ENCODE measurements at regions not wholly inside any gene's neighbourhood (a gene's known extent, or its start where the extent isn't known, plus 50 kb on each side); places are given as distances from the start of the nearest gene placed in this dataset.

GRCh38 chr16:65500007-65500406 lies 378.1 kb upstream of the CDH11 start:
- no peak for DNase-seq (ENCODE audit: low spot score)

DNA sequence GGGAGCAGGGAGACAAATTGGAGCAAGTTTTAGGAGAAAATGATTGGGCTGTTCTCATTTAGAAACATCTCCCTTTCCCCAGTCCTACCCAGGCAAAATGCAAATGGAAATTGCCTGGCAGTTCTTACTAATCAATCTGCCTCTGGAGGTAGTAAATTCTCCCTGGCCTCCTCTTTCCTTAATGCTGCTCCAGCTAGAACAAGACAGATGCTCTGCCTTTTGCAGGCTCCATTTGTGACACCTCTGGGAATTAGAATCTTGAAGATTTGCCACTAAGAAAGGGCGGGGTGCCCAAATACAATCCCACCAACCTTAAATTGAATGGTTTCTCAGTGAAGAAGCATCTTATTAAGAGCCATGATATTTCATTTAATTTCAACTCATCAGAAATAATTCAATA lies 377.7 kb upstream of the CDH11 start:
- no peak for DNase-seq (ENCODE audit: low spot score)

GRCh38 chr16:65497571-65497970 lies 375.7 kb upstream of the CDH11 start:
- no peak for DNase-seq (ENCODE audit: low spot score)

- DNase-seq (ENCODE audit: low spot score): no peak
Measured at GRCh38 chr16:65495106-65495505, 373.2 kb upstream of the CDH11 start.

GRCh38 chr16:65494609-65495008 lies 372.7 kb upstream of the CDH11 start:
- no peak for DNase-seq (ENCODE audit: low spot score)

DNA sequence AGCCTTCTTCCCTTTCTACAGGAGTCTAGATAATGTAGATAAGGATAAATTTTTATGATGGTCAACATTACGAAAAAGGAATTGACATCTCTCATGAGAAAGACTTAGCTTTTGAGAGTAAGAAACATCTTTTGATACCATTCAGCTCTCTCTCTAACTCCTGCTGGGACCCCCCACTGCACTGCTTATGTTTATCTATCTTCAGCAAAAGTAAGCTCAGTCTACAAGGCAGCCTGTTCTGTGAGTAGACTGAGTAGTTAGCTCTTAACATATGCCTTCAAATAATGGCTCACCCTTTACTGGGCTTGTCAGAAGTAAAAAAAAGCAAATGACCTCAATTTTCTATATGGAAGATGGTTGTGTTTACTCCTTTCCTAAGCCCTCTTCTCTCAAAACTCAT lies 372.2 kb upstream of the CDH11 start:
- DNase-seq (ENCODE audit: low spot score): no peak

DNA sequence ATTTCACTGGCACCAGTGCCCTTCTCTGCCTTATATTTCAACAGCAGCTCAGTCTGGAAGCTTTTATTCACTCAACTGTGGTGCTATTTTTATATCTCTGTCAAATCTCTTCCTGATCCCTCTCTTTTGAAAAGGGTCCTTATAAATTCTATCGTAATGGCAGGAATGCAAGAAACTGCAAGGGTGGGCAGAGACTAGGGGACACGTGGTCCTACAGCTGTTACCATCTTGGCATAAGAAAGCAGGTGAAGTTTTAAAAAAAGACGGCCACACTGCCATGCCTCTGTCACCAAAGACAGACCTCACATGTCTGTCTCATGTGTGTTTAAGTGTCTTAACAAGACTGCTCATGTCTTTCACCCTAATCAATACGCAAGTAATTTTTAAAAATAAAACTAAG lies 368.4 kb upstream of the CDH11 start:
- no peak for DNase-seq (ENCODE audit: low spot score)

DNA sequence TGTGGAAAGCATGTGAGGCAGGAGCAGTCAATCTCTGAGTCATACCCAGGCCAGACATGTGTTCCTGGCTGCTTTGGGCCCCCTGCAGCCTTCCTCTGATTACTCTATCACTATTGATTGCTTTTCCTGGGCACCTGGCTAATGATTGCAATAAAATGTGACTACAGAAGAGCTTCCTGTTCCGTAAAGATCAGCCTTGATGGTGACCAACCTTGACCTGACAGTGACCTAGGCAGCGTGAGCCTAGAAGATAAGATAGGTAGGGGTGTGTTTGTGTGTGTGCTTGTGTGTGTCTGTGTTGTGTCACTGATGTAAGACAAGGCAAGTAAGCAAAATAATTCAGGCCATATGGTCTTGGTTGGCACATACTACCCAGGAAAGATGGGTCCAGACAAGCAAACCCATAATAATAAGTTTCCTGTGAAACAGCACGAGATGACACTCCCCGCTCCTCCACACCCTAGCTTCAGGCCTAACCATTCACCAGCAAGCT lies 367.7 kb upstream of the CDH11 start:
- no peak for DNase-seq (ENCODE audit: low spot score)

GRCh38 chr16:65487231-65487630 lies 365.4 kb upstream of the CDH11 start:
- DNase-seq (ENCODE audit: low spot score): no peak

GRCh38 chr16:65481956-65482355 lies 360.1 kb upstream of the CDH11 start:
- no peak for DNase-seq (ENCODE audit: low spot score)

DNA sequence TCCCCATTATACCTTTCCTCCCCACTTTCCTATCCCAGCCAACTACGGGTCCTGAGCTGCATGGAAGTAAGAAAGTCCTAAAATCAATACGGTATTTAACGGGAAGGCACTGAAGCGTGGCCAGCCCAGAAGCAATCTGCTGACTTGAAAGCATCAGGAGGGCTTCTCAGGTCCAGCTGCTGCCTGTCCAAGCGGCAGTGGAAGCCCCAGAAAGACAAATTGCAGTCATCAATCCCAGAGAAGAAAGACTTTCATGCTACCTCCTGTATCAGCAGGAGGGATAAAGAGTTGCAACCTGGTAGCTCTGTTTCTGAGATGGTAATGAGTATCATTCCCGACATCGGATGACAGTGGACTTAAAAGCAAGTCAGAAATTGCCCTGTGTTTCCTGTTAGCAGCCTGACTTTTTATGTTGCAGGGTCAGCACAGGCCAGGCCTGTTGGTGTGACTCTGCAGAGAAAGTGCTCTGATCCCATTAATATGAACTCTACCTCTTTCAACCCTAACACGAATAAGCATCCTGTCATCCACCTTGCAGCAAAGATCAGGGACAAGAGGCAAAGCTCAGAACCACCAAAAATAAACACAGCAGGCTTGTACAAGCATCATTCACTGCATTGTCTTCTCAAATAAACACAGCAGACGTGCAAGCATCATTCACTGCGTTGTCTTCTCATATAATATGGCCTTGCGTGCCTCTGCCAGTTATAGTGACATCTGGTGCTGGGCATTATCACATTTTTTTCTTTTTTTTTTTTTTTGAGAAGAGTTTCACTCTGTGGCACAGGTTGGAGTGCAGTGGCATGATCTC lies 358.6 kb upstream of the CDH11 start:
- DNase-seq (ENCODE audit: low spot score): no peak

- no peak for DNase-seq (ENCODE audit: low spot score)
Measured at GRCh38 chr16:65476448-65476955, 354.6 kb upstream of the CDH11 start.

DNA sequence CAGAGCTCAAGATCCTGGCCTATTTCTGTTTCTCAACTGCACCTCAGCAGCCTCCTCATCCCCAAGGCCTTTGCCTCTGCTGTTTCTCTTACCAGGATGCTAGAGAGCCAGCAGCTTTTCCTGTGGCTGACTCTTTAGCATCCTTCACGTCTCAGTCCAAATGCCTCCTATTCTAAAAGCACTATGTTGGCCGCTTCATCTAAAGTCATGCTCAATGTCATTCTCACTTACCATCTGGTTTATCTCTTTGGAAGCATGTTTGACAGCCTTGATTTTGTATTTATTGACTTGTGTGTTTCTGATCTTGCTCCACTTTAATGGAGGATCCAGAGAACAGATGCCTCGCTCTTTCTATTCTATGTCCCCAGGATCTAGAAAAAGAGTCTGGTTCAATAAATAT lies 351.8 kb upstream of the CDH11 start:
- DNase-seq (ENCODE audit: low spot score): no peak

DNA sequence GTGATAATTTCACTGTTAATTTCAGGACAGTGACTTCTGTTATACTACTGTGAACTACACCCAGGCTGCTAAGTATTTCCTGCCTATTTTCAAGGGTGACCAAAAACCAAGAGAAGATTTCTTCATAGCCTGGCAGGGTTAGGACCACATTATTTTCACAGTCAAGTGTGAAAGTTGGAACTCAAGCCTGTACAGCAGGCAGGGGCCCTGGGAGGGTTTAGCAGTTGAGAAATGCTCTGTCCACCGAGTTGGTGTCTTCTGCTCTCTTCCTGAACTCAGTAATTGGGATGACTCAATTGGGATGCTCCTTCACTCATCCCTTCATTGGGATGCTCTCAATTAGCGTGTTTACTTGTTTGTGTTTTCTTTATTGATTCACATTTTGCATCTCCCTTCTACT lies 347.3 kb upstream of the CDH11 start:
- DNase-seq (ENCODE audit: low spot score): no peak

GRCh38 chr16:65468133-65468532 lies 346.3 kb upstream of the CDH11 start:
- DNase-seq (ENCODE audit: low spot score): no peak

DNA sequence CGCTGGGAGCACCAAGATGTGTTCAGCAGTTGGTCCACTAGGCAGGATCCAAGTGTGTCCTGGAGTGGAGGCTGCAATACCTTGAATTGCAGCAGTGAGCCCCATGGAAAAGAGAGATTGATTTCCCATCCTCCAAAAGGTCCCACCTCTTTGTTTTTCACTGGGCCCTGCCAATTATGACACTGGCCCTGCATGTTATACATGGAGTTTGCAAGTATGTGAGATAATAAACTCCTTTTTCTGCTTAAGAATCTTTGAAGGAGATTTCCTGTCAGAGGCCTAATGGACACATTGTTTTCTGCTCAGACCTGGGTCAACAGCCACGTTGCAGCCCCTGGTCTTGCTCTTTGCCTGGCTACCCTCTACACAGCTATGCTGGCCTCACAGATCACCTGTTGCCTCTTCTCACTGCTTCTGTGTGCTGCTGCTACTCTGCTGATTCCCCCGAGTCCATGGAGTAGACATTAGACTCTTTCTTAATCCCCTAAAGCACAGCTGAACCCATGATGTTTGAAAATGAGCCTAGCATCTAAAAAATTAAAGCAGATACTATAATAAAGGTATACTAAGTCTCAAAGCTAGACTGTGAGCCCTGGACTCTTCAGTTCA lies 341.9 kb upstream of the CDH11 start:
- no peak for DNase-seq (ENCODE audit: low spot score)

DNA sequence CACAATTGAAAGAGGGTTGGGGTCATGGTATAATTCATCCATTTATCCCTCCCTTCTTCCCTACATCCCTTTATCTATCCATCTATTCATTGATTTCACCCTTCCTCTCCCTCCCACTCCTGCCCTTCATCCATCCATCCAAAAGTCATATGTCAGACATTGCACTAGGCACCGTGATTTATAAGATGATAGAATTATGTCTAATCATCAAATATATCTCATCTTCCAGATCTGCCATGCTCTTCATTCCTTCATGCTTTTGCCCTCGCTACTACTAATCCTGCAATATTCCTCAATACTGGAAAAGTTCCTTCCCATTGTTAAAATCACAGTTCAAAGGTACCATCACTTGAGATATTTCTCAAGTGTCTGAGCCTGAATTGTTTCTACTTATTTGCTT lies 335.2 kb upstream of the CDH11 start:
- no peak for DNase-seq (ENCODE audit: low spot score)

DNA sequence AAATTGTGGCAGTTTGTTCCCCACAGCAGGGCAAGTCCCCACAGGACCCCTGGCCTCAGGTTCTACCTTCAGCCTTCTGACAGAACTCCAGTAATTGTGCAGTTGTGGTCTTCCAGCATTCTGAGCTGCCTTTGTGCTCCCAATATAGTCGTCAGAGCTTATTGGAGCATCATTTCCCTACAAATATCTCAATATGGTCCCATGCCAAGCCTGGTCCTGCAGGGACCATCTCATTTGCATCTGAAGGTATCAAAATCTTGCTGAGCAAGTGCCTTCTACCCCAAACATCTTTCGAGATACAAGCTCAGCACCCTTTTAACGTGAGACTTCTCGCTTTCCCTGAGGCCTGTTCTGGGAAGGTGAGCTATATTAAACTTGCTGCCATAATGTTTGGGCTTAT lies 333.9 kb upstream of the CDH11 start:
- no peak for DNase-seq (ENCODE audit: low spot score)

DNA sequence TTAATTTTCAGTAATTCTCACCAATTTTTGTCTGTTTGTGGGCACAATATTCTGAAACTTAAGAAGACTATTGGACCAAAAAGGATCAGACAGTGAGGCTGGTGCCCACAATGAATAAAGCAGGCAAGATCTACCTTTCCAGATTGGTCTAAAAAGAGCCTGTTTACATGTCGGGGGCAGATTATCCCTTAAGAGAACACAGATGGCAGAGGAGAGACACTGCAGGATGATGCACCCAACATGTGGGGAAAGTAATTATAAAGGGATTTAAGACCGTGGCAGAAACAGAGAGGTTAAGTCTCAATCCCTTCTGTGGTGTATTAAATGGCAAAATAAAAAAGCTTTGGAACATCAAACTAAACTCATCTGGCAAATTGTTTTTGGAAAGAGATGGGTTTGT lies 331.8 kb upstream of the CDH11 start:
- DNase-seq (ENCODE audit: low spot score): no peak

GRCh38 chr16:65449526-65449925 lies 327.7 kb upstream of the CDH11 start:
- no peak for DNase-seq (ENCODE audit: low spot score)

DNA sequence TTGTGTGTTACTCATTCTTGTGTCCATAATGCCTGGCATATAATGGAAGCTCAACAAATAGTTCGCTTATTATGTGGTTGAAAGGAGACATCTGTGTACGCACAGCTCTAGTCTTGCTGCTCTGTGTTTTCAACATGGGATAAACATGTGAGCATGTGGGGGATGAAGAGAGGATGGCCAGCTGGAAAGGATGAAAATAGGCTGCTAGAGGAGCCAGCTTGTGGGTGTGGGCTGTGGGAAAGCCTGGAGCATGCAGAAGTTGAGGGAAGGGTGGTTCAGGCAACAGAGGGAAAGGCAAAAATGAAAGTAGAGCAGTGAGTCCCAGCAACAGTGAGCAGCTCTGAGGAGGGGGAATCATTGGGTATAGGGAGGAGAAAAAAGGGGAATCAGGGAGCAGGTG lies 324.6 kb upstream of the CDH11 start:
- DNase-seq (ENCODE audit: low spot score): no peak

DNA sequence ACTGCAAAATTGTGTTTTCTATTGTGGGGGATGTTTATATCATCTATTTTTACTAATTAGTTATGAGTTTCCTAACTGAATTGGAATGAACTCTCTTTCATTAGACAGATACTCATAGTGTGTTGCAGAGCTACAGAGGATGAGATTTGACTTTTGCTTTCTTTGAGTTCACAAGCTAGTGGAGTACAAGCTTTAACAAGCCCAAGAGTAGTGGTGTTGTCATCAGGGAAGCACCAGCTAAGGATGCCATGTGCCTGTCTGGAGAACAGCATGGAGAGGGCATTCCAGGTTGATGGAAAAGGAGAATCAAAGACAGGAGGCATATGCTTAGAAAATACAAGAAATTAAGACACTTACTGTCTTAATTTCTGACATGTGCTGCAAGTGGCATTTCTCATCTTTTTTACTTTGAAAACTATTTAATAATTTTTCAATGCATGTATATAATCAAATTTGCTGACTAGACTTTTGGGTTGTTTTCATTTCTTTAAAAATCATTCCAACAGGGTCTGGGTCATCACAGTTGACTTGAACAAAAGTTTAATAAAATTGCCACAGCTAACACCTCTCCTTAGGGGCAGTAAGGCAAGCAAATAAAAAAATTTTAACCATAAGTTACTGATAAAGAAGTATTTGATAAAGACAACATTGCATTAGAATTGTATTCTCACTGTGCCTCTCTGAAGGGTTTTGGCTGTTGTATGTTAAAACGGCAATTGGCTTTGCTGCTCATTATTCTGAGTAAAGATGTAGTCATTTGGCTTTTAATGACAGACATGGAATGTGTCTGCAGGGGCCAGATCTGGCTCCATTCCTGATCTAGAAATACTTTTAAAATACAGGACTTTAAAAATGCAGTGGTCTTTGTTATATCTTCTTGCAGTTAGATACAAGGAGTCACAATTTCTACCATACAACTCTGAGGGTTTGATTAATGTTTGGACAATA lies 323.7 kb upstream of the CDH11 start:
- DNase-seq (ENCODE audit: low spot score): no peak

All from CD4-positive, alpha-beta T cell treated with Interleukin-2 at 100 ng/mL for 4 hours (primary cell).